CD4-positive, CD25-positive, alpha-beta regulatory T cell (primary cell): ENCODE measurements at regions not wholly inside any gene's neighbourhood (a gene's known extent, or its start where the extent isn't known, plus 50 kb on each side); places are given as distances from the start of the nearest gene placed in this dataset.
"Not testable (repeated sequence)": the region's sequence is repeated elsewhere in the genome, so short reads cannot be mapped to it uniquely, and the experiment has no call there.

ENCODE experiments used
- ATAC-seq, 2 donors: fragments of 150-1000 bp; cut with Tn5 transposase; one replicate each; pipeline ENCODE4 v1.10.0; 2021; ENCODE audit warnings: low read depth in 2 of 2, moderate number of reproducible peaks in 2 of 2, moderate library complexity in 1 of 2
- DNase-seq, 3 donors: peaks; one replicate each; pipeline versions ENCODE4 v3.0.0 to v3.0.0-alpha.2; 2012 to 2022; ENCODE audit warnings: mixed read lengths in 1 of 3
- H3K27ac ChIP-seq: one replicate; pipeline ENCODE4 v1.7.0; 2013; ENCODE audit warnings: mild to moderate bottlenecking, low read length; ENCODE audit not compliant: insufficient read depth, poor library complexity, severe bottlenecking
- H3K27me3 ChIP-seq: one replicate; pipeline ENCODE4 v1.7.0; 2013; ENCODE audit warnings: low read length; ENCODE audit not compliant: control insufficient read depth, insufficient read depth
- H3K36me3 ChIP-seq: one replicate; pipeline ENCODE4 v1.7.0; 2013; ENCODE audit warnings: mild to moderate bottlenecking, low read length, moderate library complexity; ENCODE audit not compliant: control insufficient read depth, insufficient read depth
- H3K4me1 ChIP-seq: 2 replicates; pipeline ENCODE4 v1.7.0; 2013; ENCODE audit warnings: mild to moderate bottlenecking, low read length; ENCODE audit not compliant: insufficient read depth, control insufficient read depth, poor library complexity, severe bottlenecking
- H3K4me3 ChIP-seq: one replicate; pipeline ENCODE4 v1.7.0; 2013; ENCODE audit warnings: low read depth, mild to moderate bottlenecking, low read length, moderate library complexity
- H3K9me3 ChIP-seq, 2 experiments: 1 replicate in 1 of 2; 2 replicates in 1 of 2; pipeline ENCODE4 v1.7.0; 2013; ENCODE audit warnings: low read length in 2 of 2, mild to moderate bottlenecking in 1 of 2, moderate library complexity in 1 of 2; ENCODE audit not compliant: control insufficient read depth in 2 of 2
- H3K27ac Mint-ChIP-seq, 3 donors: one replicate each; pipeline ENCODE4 v1.8.0; 2020 to 2022; ENCODE audit warnings: mild to moderate bottlenecking in 3 of 3, mixed read lengths in 3 of 3, moderate library complexity in 2 of 3
- H3K27me3 Mint-ChIP-seq: one replicate; pipeline ENCODE4 v1.8.0; 2022; ENCODE audit warnings: mild to moderate bottlenecking, mixed read lengths
- H3K36me3 Mint-ChIP-seq: one replicate; pipeline ENCODE4 v1.8.0; 2020; ENCODE audit warnings: mixed read lengths
- H3K4me1 Mint-ChIP-seq, 4 donors: one replicate each; pipeline ENCODE4 v1.8.0; 2020 to 2022; ENCODE audit warnings: mixed read lengths in 4 of 4, mild to moderate bottlenecking in 1 of 4
- H3K4me3 Mint-ChIP-seq, 4 donors: one replicate each; pipeline ENCODE4 v1.8.0; 2020 to 2022; ENCODE audit warnings: mild to moderate bottlenecking in 4 of 4, mixed read lengths in 4 of 4, moderate library complexity in 3 of 4
- H3K9me3 Mint-ChIP-seq, 7 donors: one replicate each; pipeline ENCODE4 v1.8.0; 2020 to 2022; ENCODE audit warnings: mixed read lengths in 7 of 7, mild to moderate bottlenecking in 3 of 7, moderate library complexity in 2 of 7

GRCh38 chr1:67916140-67916886 lies 83.0 kb upstream of the GNG12 start:
- no peak overlapping the region for H3K27ac Mint-ChIP-seq
- H3K9me3 ChIP-seq, result no peaks in the 10 kb centered on the region
- H3K4me1 ChIP-seq, result no peaks in the 10 kb centered on the region
- H3K36me3 Mint-ChIP-seq, result no peaks in the 10 kb centered on the region
- H3K36me3 ChIP-seq, result no peaks in the 10 kb centered on the region
- H3K27me3 Mint-ChIP-seq, result peaks cover 13% of the 10 kb centered on the region
- no peak overlapping the region for H3K4me3 Mint-ChIP-seq
- peaks cover 0 to 2% (median 0%) of the 10 kb centered on the region in 7 donors for H3K9me3 Mint-ChIP-seq
- DNase-seq, result no peak
- no peak for ATAC-seq
- H3K27ac ChIP-seq, result no peak overlapping the region
- no peaks in the 10 kb centered on the region for H3K27me3 ChIP-seq
- no peak overlapping the region for H3K4me3 ChIP-seq
- H3K4me1 Mint-ChIP-seq, result no peaks in the 10 kb centered on the region

GRCh38 chr1:67909776-67910175 lies 76.5 kb upstream of the GNG12 start:
- Histone ChIP-seq H3K4me3 (no peak overlapping the region), H3K36me3 (no peaks in the 10 kb centered on the region), H3K9me3 (no peaks in the 10 kb centered on the region), H3K27ac (no peak overlapping the region), H3K27me3 (no peaks in the 10 kb centered on the region), H3K4me1 (no peaks in the 10 kb centered on the region)
- Mint-ChIP-seq H3K9me3 (peaks cover 0 to 8% (median 2%) of the 10 kb centered on the region in 7 donors), H3K27ac (no peak overlapping the region), H3K4me3 (no peak overlapping the region), H3K27me3 (peaks cover 10% of the 10 kb centered on the region), H3K4me1 (no peaks in the 10 kb centered on the region), H3K36me3 (no peaks in the 10 kb centered on the region)
- ATAC-seq (no peak), DNase-seq (no peak)

GRCh38 chr1:67908250-67908936 lies 75.1 kb upstream of the GNG12 start:
- no peaks in the 10 kb centered on the region for H3K36me3 ChIP-seq
- Mint-ChIP-seq H3K4me3 (no peak overlapping the region), H3K27me3 (peaks cover 15% of the 10 kb centered on the region), H3K27ac (no peak overlapping the region), H3K36me3 (no peaks in the 10 kb centered on the region), H3K4me1 (peaks cover 0 to 6% (median 0%) of the 10 kb centered on the region in 4 donors), H3K9me3 (peaks cover 2 to 10% (median 7%) of the 10 kb centered on the region in 7 donors)
- H3K4me3 ChIP-seq, result no peak overlapping the region
- H3K4me1 ChIP-seq, result no peaks in the 10 kb centered on the region
- ATAC-seq (no peak), DNase-seq (no peak)
- no peaks in the 10 kb centered on the region for H3K27me3 ChIP-seq
- no peak overlapping the region for H3K27ac ChIP-seq
- no peaks in the 10 kb centered on the region for H3K9me3 ChIP-seq

- H3K9me3 ChIP-seq, H3K36me3 ChIP-seq, H3K4me3 Mint-ChIP-seq, DNase-seq, H3K36me3 Mint-ChIP-seq, H3K4me1 ChIP-seq, H3K4me3 ChIP-seq, H3K27ac ChIP-seq, ATAC-seq, H3K27me3 ChIP-seq, H3K4me1 Mint-ChIP-seq: not testable (repeated sequence)
- Mint-ChIP-seq H3K9me3 (peaks cover 2 to 12% (median 8%) of the 10 kb centered on the region in 7 donors), H3K27me3 (peaks cover 15% of the 10 kb centered on the region), H3K27ac (peak overlapping the region in 1 of 3 donors; percentile 67)
Measured at GRCh38 chr1:67907467-67907866, 74.2 kb upstream of the GNG12 start.

- not testable (repeated sequence) for H3K36me3 ChIP-seq, H3K4me1 Mint-ChIP-seq, H3K27me3 ChIP-seq, H3K27ac ChIP-seq, H3K27ac Mint-ChIP-seq, H3K36me3 Mint-ChIP-seq, H3K4me1 ChIP-seq, DNase-seq, H3K4me3 Mint-ChIP-seq, ATAC-seq, H3K4me3 ChIP-seq, H3K9me3 ChIP-seq
- Mint-ChIP-seq H3K27me3 (peaks cover 15% of the 10 kb centered on the region), H3K9me3 (peaks cover 2 to 16% (median 8%) of the 10 kb centered on the region in 7 donors)
Measured at GRCh38 chr1:67906015-67906414, 72.7 kb upstream of the GNG12 start.

- Mint-ChIP-seq H3K27me3 (peaks cover 10% of the 10 kb centered on the region), H3K27ac (peak overlapping the region in 1 of 3 donors; percentile 16), H3K9me3 (peaks cover 2 to 21% (median 10%) of the 10 kb centered on the region in 7 donors)
- H3K4me3 Mint-ChIP-seq, H3K4me3 ChIP-seq, DNase-seq, H3K36me3 Mint-ChIP-seq, ATAC-seq, H3K27ac ChIP-seq, H3K27me3 ChIP-seq, H3K36me3 ChIP-seq, H3K4me1 Mint-ChIP-seq, H3K9me3 ChIP-seq, H3K4me1 ChIP-seq: not testable (repeated sequence)
Measured at GRCh38 chr1:67902546-67903223, 69.4 kb upstream of the GNG12 start.

- no peak for DNase-seq
- no peak overlapping the region for H3K4me3 ChIP-seq
- H3K9me3 ChIP-seq, result no peaks in the 10 kb centered on the region
- H3K27me3 Mint-ChIP-seq, result peaks cover 6% of the 10 kb centered on the region
- ATAC-seq, result no peak
- peaks cover 2% of the 10 kb centered on the region for H3K27me3 ChIP-seq
- no peak overlapping the region for H3K27ac ChIP-seq
- no peak overlapping the region for H3K4me3 Mint-ChIP-seq
- no peak overlapping the region for H3K27ac Mint-ChIP-seq
- H3K4me1 Mint-ChIP-seq, result no peaks in the 10 kb centered on the region
- no peaks in the 10 kb centered on the region for H3K4me1 ChIP-seq
- H3K36me3 Mint-ChIP-seq, result no peaks in the 10 kb centered on the region
- peaks cover 0 to 13% (median 5%) of the 10 kb centered on the region in 7 donors for H3K9me3 Mint-ChIP-seq
- H3K36me3 ChIP-seq, result no peaks in the 10 kb centered on the region
Measured at GRCh38 chr1:67898033-67898726, 64.9 kb upstream of the GNG12 start.
